ENCODE measurements at regions not wholly inside any gene's neighbourhood (a gene's known extent, or its start where the extent isn't known, plus 50 kb on each side); places are given as distances from the start of the nearest gene placed in this dataset.

DNA sequence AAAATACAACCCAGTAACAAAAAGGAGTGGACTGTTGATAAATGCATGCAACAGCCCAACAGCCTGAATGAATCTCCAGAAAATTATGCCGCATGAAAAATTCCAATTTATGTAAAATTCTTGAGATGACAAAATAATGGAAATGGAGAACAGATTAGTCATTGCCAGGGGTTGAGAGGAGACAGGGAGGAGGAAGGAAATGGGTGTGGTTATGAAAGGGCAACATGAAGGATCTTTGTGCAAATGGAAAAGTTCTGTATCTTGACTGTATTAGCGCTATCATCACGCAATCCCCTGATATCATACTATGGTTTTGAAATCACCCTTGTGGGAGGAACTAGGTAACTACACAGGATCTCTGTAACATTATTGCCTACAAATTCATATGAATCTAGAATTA is 1058.3 kb upstream of the RBFOX1 start:
- TF ChIP-seq, protein P1, sequence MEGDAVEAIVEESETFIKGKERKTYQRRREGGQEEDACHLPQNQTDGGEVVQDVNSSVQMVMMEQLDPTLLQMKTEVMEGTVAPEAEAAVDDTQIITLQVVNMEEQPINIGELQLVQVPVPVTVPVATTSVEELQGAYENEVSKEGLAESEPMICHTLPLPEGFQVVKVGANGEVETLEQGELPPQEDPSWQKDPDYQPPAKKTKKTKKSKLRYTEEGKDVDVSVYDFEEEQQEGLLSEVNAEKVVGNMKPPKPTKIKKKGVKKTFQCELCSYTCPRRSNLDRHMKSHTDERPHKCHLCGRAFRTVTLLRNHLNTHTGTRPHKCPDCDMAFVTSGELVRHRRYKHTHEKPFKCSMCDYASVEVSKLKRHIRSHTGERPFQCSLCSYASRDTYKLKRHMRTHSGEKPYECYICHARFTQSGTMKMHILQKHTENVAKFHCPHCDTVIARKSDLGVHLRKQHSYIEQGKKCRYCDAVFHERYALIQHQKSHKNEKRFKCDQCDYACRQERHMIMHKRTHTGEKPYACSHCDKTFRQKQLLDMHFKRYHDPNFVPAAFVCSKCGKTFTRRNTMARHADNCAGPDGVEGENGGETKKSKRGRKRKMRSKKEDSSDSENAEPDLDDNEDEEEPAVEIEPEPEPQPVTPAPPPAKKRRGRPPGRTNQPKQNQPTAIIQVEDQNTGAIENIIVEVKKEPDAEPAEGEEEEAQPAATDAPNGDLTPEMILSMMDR (IDR thresholded peaks at IDR 0.05; ENCODE audit: low read depth, low read length, poor library complexity, severe bottlenecking) = no peak
- TF ChIP-seq EZH2phosphoT487 (IDR thresholded peaks at IDR 0.05; ENCODE audit: borderline replicate concordance, low read length) = no peak
